Lower leg skin (tissue), 3 donors: ENCODE measurements at regions not wholly inside any gene's neighbourhood (a gene's known extent, or its start where the extent isn't known, plus 50 kb on each side); places are given as distances from the start of the nearest gene placed in this dataset.

Experiments used
- CTCF ChIP-seq, 3 donors: fragments of 450-650 bp; IDR thresholded peaks; one replicate each; pipeline ENCODE4 v1.5.1; 2016; ENCODE audit warnings: antibody characterized with exemption in 3 of 3, mild to moderate bottlenecking in 3 of 3, moderate library complexity in 2 of 3
- POLR2A ChIP-seq, 2 donors: fragments of 450-650 bp; IDR thresholded peaks; one replicate each; pipeline ENCODE4 v1.6.1; 2016 to 2017; ENCODE audit warnings: antibody characterized with exemption in 2 of 2, mild to moderate bottlenecking in 1 of 2, moderate library complexity in 1 of 2

- TF ChIP-seq CTCF (IDR thresholded peaks at IDR 0.05) = no peak
- no peak for TF ChIP-seq POLR2A (IDR thresholded peaks at IDR 0.05)
Observed at GRCh38 chr6:6074190-6074589, 67.5 kb upstream of the NRN1 start.
